Testis (tissue), 2 donors: ENCODE measurements at regions not wholly inside any gene's neighbourhood (a gene's known extent, or its start where the extent isn't known, plus 50 kb on each side); places are given as distances from the start of the nearest gene placed in this dataset.

Experiments
- DNase-seq: peaks from one replicate; pipeline ENCODE4 v3.0.0-alpha.2; 2019
- H3K27ac ChIP-seq, 2 donors: fragments of 200-600 bp; sonication (generic); one replicate each; pipeline ENCODE4 v1.5.1; 2019
- H3K27me3 ChIP-seq: fragments of 200-600 bp; sonication (generic); one replicate; pipeline ENCODE4 v1.5.1; 2019
- H3K36me3 ChIP-seq: fragments of 200-600 bp; sonication (generic); one replicate; pipeline ENCODE4 v1.5.1; 2017; ENCODE audit warnings: low read depth; ENCODE audit errors: missing control alignments
- H3K4me1 ChIP-seq: fragments of 200-600 bp; sonication (generic); one replicate; pipeline ENCODE4 v1.5.1; 2019
- H3K4me3 ChIP-seq, 2 donors: fragments of 200-600 bp; sonication (generic); one replicate each; pipeline ENCODE4 v1.5.1; 2017 to 2019
- H3K9me3 ChIP-seq: fragments of 200-600 bp; sonication (generic); one replicate; pipeline ENCODE4 v1.5.1; 2017
- POLR2A ChIP-seq: fragments of 450-650 bp; IDR thresholded peaks from one replicate; pipeline ENCODE4 v1.6.1; 2017; ENCODE audit warnings: antibody characterized with exemption, mild to moderate bottlenecking, moderate library complexity
- WGBS, 2 donors: methylation state at CpG; one replicate each; pipeline ENCODE4 v1.1.5; 2018; 5-methylcytosine and 5-hydroxymethylcytosine counted together
- intact Hi-C: fragments of 100-400 bp; cut with DNase I; formaldehyde crosslinking; loops from one replicate; pipeline ENCODE4 v1.15.1; 2023; ENCODE audit warnings: low total_unique reads
- TF ChIP-seq, protein P1 (sequence below), 3 experiments: fragments of 450-650 bp in 2 of 3; fragments of 200-600 bp in 1 of 3; sonication (generic) in 1 of 3; IDR thresholded peaks; one replicate each; pipeline ENCODE4 v1.5.1; 2016 to 2019; ENCODE audit warnings: antibody characterized with exemption in 3 of 3, mild to moderate bottlenecking in 2 of 3, moderate library complexity in 1 of 3

GRCh38 chr5:171614971-171615653 lies 170.5 kb upstream of the SMIM23 start:
- no peak overlapping the region for H3K4me3 ChIP-seq
- H3K27me3 ChIP-seq: no peaks in the 10 kb centered on the region
- H3K4me1 ChIP-seq: no peaks in the 10 kb centered on the region
- no peaks in the 10 kb centered on the region for H3K36me3 ChIP-seq
- no peak overlapping the region for H3K27ac ChIP-seq
- TF ChIP-seq, protein P1, sequence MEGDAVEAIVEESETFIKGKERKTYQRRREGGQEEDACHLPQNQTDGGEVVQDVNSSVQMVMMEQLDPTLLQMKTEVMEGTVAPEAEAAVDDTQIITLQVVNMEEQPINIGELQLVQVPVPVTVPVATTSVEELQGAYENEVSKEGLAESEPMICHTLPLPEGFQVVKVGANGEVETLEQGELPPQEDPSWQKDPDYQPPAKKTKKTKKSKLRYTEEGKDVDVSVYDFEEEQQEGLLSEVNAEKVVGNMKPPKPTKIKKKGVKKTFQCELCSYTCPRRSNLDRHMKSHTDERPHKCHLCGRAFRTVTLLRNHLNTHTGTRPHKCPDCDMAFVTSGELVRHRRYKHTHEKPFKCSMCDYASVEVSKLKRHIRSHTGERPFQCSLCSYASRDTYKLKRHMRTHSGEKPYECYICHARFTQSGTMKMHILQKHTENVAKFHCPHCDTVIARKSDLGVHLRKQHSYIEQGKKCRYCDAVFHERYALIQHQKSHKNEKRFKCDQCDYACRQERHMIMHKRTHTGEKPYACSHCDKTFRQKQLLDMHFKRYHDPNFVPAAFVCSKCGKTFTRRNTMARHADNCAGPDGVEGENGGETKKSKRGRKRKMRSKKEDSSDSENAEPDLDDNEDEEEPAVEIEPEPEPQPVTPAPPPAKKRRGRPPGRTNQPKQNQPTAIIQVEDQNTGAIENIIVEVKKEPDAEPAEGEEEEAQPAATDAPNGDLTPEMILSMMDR (IDR thresholded peaks at IDR 0.05): no peak
- no peak for TF ChIP-seq POLR2A
- intact Hi-C loops: no loop called here
- H3K9me3 ChIP-seq: no peaks in the 10 kb centered on the region
- WGBS, 2 donors: 77 to 81% methylated on average over 13 to 22 of the region's 22 CpGs
- DNase-seq: no peak

- no peak for TF ChIP-seq POLR2A
- TF ChIP-seq, protein P1 (IDR thresholded peaks at IDR 0.05): no peak
- intact Hi-C loops: no loop called here
- 43 to 55% methylated on average over 12 to 22 of the region's 22 CpGs for WGBS, 2 donors
These were observed 169.6 kb upstream of the SMIM23 start for GRCh38 chr5:171615705-171616640.

GRCh38 chr5:171617266-171617665 lies 168.4 kb upstream of the SMIM23 start:
- H3K9me3 ChIP-seq: no peaks in the 10 kb centered on the region
- H3K4me1 ChIP-seq: no peaks in the 10 kb centered on the region
- no peak for DNase-seq
- no peak overlapping the region for H3K27ac ChIP-seq
- intact Hi-C loops: no loop called here
- no peaks in the 10 kb centered on the region for H3K36me3 ChIP-seq
- H3K27me3 ChIP-seq: no peaks in the 10 kb centered on the region
- H3K4me3 ChIP-seq: no peak overlapping the region
- TF ChIP-seq, protein P1 (IDR thresholded peaks at IDR 0.05): no peak
- no peak for TF ChIP-seq POLR2A
- WGBS, 2 donors: 82 to 93% methylated on average over 8 to 12 of the region's 12 CpGs

More at GRCh38 chr5:171615705-171616640, 169.6 kb upstream of the SMIM23 start:
- Histone ChIP-seq H3K27ac (no peak overlapping the region), H3K4me3 (no peak overlapping the region), H3K36me3 (no peaks in the 10 kb centered on the region), H3K9me3 (no peaks in the 10 kb centered on the region), H3K4me1 (no peaks in the 10 kb centered on the region), H3K27me3 (no peaks in the 10 kb centered on the region)
- DNase-seq: no peak

- Histone ChIP-seq H3K4me1 (no peaks in the 10 kb centered on the region), H3K27ac (no peak overlapping the region), H3K4me3 (no peak overlapping the region), H3K27me3 (no peaks in the 10 kb centered on the region), H3K36me3 (no peaks in the 10 kb centered on the region), H3K9me3 (no peaks in the 10 kb centered on the region)
- WGBS, 2 donors: 95% methylated on average over 10 to 19 of the region's 19 CpGs
- intact Hi-C loops: no loop called here
- no peak for DNase-seq
- no peak for TF ChIP-seq POLR2A
- TF ChIP-seq, protein P1 (IDR thresholded peaks at IDR 0.05): no peak
These were observed 167.6 kb upstream of the SMIM23 start for GRCh38 chr5:171617817-171618591.
